ENCODE measurements at regions not wholly inside any gene's neighbourhood (a gene's known extent, or its start where the extent isn't known, plus 50 kb on each side); places are given as distances from the start of the nearest gene placed in this dataset.

GRCh38 chr13:79866436-79866835 lies 385.5 kb downstream of the NDFIP2 start:
- DNase-seq: no peak

- no peak for DNase-seq
Measured at GRCh38 chr13:79862515-79862914, 381.6 kb downstream of the NDFIP2 start.

GRCh38 chr13:79861731-79862130 lies 380.8 kb downstream of the NDFIP2 start:
- DNase-seq: no peak

GRCh38 chr13:79860791-79861190 lies 379.8 kb downstream of the NDFIP2 start:
- DNase-seq: no peak

GRCh38 chr13:79859756-79860155 lies 378.8 kb downstream of the NDFIP2 start:
- no peak for DNase-seq

GRCh38 chr13:79853251-79853650 lies 372.3 kb downstream of the NDFIP2 start:
- DNase-seq: no peak

- no peak for DNase-seq
Measured at GRCh38 chr13:79851318-79851717, 370.4 kb downstream of the NDFIP2 start.

- no peak for DNase-seq
Measured at GRCh38 chr13:79847882-79848592, 367.1 kb downstream of the NDFIP2 start.

GRCh38 chr13:79846386-79846785 lies 365.4 kb downstream of the NDFIP2 start:
- DNase-seq: no peak

GRCh38 chr13:79837741-79838450 lies 356.9 kb downstream of the NDFIP2 start:
- peak in 1 of 4 experiments; percentile 18 for DNase-seq

GRCh38 chr13:79836121-79836520 lies 355.2 kb downstream of the NDFIP2 start:
- peak in 2 of 4 experiments; percentile 11 to 31 for DNase-seq

GRCh38 chr13:79834876-79835275 lies 353.9 kb downstream of the NDFIP2 start:
- no peak for DNase-seq

GRCh38 chr13:79833991-79834390 lies 353.0 kb downstream of the NDFIP2 start:
- no peak for DNase-seq

GRCh38 chr13:79831556-79831955 lies 350.6 kb downstream of the NDFIP2 start:
- DNase-seq: no peak

- DNase-seq: no peak
Measured at GRCh38 chr13:79830945-79831344, 350.0 kb downstream of the NDFIP2 start.

- no peak for DNase-seq
Measured at GRCh38 chr13:79830426-79830825, 349.5 kb downstream of the NDFIP2 start.

- DNase-seq: no peak
Measured at GRCh38 chr13:79829880-79830279, 348.9 kb downstream of the NDFIP2 start.

- no peak for DNase-seq
Measured at GRCh38 chr13:79825959-79826358, 345.0 kb downstream of the NDFIP2 start.

GRCh38 chr13:79815041-79815440 lies 334.1 kb downstream of the NDFIP2 start:
- no peak for DNase-seq

GRCh38 chr13:79812070-79812850 lies 331.3 kb downstream of the NDFIP2 start:
- DNase-seq: peak in 2 of 4 experiments; percentile 51 to 63

GRCh38 chr13:79811170-79811569 lies 330.2 kb downstream of the NDFIP2 start:
- DNase-seq: no peak

- no peak for DNase-seq
Measured at GRCh38 chr13:79810669-79811068, 329.7 kb downstream of the NDFIP2 start.

- DNase-seq: no peak
Measured at GRCh38 chr13:79810018-79810417, 329.1 kb downstream of the NDFIP2 start.
